HG02870 (cell line): ENCODE measurements at regions not wholly inside any gene's neighbourhood (a gene's known extent, or its start where the extent isn't known, plus 50 kb on each side); places are given as distances from the start of the nearest gene placed in this dataset.
"Not testable (repeated sequence)": the region's sequence is repeated elsewhere in the genome, so short reads cannot be mapped to it uniquely, and the experiment has no call there.

Experiments used
- ATAC-seq: cut with Tn5 transposase; IDR thresholded peaks from one replicate; pipeline ENCODE4 v1.9.1; 2021; ENCODE audit warnings: mild to moderate bottlenecking, moderate library complexity; ENCODE audit not compliant: unreplicated experiment

DNA sequence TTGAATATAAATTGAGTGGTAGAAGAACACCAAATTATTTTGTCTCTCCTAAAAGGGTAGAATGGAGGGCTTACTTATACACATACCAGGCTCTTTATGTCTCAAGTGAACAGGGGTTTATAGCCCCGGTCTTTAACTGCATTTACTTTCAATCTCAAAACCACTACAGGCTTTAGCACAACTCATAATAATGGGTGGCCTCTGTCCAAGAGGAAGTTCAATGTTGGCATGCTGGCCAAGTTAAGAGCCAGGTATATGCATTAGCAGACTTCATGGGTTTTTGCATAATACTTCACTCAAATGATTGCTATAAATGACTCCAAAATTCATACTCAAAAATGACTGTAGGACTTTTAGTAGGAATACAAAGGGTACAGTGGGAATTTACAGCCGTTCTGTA, 118.5 kb upstream of the OTUD4 start:
- ATAC-seq: no peak

DNA sequence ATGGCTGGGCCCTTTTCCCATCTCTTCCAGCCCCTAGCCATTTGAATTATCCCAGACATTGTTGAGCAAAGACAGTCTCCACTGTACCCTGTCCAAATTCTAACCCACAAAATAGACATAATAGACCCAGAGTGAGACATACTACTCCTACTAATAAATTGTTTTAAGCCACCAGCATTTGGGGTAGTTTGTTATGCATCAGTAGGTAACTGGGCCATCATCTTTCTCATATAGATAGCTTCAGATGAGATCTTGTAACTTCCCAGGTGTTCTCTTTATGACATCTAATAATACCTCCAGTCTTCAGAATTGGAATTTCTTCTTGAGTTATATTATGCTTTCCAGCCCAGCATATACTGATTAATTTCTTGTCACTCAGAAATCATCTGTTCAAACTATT, 117.2 kb upstream of the OTUD4 start:
- no peak for ATAC-seq

- no peak for ATAC-seq
These were observed 115.2 kb upstream of the OTUD4 start for GRCh38 chr4:145295547-145295946.

DNA sequence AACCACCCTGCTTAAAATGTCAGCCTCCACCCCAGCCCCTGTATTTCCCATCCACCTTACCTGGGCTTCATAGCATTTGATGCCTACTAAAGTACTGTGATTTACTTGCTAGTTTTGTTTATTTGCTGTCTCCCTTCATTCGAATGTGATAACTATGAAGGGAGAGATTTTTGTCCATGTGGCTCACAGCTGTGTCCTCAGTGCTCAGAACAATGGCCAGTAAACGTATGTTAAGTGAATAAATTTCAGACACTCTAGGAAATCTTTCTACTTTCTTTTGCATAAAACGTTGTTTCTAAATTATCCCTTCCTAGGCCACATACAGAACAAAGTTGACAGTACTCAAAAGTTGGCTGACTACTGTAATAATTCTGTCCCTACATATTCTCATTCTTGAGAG, 114.7 kb upstream of the OTUD4 start:
- no peak for ATAC-seq

GRCh38 chr4:145293658-145294057, 113.3 kb upstream of the OTUD4 start:
- no peak for ATAC-seq

- no peak for ATAC-seq
These were observed 110.6 kb upstream of the OTUD4 start for GRCh38 chr4:145290955-145291354.

DNA sequence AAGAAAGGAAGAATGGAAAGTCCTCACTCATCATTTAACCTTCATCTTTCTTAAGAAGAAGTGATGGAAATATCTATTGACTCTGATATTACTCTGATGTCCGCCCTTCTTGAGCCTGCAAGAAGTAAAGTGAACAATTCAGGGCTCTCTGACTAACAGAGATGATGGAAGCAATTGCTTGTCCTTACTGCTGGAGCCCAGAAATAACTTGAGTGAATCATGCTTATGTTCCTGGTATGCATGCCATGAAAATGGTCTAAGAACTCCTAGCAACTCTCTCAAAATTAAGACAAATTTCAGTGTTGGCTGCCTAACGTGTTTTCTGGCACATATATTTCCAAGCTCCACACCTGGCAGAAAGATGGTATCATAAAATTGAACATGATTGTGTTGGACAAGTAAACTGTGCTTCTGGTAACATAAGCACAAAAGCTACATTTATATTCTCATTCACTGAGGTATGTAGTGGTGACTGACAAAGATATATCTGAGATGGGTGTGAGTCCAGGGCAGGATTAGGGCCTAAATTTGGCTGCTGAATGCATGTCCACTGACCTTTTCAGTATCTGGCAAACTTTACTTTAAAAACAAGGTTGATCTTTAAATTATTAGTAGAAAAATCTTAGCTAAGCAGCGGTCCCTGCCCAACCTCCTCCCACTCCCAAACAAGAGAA, 109.2 kb upstream of the OTUD4 start:
- ATAC-seq: no peak

GRCh38 chr4:145287351-145287750, 107.0 kb upstream of the OTUD4 start:
- ATAC-seq: no peak

- ATAC-seq: no peak
These were observed 105.5 kb upstream of the OTUD4 start for GRCh38 chr4:145285928-145286327.

- ATAC-seq: no peak
These were observed 103.5 kb upstream of the OTUD4 start for GRCh38 chr4:145283909-145284308.

DNA sequence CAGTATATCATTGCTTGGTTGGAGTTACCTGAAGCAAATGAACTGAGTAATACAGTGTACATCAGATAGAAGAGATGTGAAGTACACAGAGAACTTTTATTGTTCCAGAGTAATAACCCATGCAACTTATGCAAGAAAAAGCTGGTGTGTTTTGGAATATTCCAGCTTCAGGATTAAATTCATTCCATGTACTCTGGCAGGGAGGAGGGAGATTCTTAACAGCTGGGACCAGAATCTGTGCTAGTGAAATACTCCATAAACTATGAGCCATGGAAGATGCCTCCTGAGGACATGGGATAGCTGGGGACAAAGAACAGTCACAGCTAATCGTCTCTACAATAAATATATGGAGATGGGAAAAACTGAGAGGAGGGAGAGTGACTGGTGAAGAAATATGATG, 101.6 kb upstream of the OTUD4 start:
- no peak for ATAC-seq

GRCh38 chr4:145281224-145281623, 100.8 kb upstream of the OTUD4 start:
- ATAC-seq: no peak

DNA sequence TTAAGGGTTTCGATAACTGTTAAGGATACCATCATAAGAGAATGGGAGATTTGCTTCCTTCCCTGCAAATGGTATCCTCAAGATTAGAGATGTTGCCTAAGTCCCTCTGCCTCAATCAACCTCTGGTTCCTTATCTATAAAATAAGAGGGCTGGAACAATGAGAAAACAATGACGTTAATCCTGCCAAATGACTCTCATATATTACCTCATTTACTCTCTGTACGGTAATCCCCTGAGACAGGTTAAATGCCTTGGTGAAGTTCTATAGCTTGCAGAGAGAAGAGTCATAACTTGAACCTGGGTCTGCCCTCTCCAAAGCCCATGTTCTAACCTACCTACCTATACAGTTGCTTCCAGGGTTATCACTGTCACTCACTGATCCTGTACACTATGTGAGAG, 100.2 kb upstream of the OTUD4 start:
- no peak for ATAC-seq

- no peak for ATAC-seq
These were observed 99.0 kb upstream of the OTUD4 start for GRCh38 chr4:145279122-145279960.

GRCh38 chr4:145278341-145279121, 98.1 kb upstream of the OTUD4 start:
- ATAC-seq: no peak

- no peak for ATAC-seq
These were observed 96.6 kb upstream of the OTUD4 start for GRCh38 chr4:145277011-145277410.

- ATAC-seq: no peak
These were observed 95.7 kb upstream of the OTUD4 start for GRCh38 chr4:145276050-145276449.

- no peak for ATAC-seq
These were observed 90.8 kb upstream of the OTUD4 start for GRCh38 chr4:145271194-145271593.

GRCh38 chr4:145266881-145267280, 86.5 kb upstream of the OTUD4 start:
- no peak for ATAC-seq

DNA sequence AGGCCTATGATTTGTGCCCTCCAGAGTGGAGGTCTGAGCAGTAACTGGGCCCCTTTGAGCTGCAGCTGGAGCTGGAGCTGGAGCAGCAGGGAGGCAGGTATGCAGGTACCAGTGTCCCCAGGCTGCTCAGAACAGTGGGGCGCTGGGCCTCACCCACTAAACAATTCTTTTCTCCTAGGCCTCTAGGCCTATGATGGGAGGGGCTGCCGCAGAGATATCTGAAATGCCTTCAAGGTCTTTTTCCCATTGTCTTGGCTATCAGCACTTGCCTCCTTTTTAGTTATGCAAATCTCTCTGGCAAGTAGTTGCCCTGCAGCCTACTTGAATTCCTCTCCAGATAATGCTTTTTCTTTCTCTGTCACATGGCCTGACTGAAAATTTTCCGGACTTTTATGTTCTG, 79.7 kb upstream of the OTUD4 start:
- ATAC-seq: no peak

- not testable (repeated sequence) for ATAC-seq
These were observed 74.9 kb upstream of the OTUD4 start for GRCh38 chr4:145255311-145255710.

DNA sequence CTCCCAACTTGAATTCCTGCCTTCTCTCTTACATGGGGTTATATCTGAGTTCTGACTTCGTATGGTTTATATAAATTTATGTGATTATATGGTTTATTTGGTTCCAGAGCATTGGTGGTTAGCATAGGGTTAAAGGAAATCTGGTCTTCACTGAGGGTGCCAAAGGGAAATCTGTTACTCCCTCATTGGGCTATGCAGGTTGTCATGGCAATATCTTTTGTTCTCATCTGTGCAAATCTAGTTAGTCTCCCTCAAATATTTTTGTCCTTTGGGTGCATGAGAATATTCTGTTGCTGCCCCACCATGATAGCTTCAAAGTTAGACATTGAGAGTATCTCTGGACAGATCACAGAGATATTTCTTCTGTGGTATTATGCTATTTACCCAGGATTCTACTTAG, 71.8 kb upstream of the OTUD4 start:
- no peak for ATAC-seq
